ENCODE measurements at regions not wholly inside any gene's neighbourhood (a gene's known extent, or its start where the extent isn't known, plus 50 kb on each side); places are given as distances from the start of the nearest gene placed in this dataset.
A peak's percentile ranks its signal among the peaks of the same experiment; 100 is the strongest.

- no peaks in the 10 kb centered on the region for H3K9me3 ChIP-seq
- H3K27ac ChIP-seq: no peak overlapping the region
- 78 to 86% (median 84%) methylated on average over 8 of the region's 8 CpGs for WGBS, 5 donors
- no peaks in the 10 kb centered on the region for H3K36me3 ChIP-seq
- H3K27me3 ChIP-seq: no peaks in the 10 kb centered on the region
- TF ChIP-seq POLR2A (IDR thresholded peaks at IDR 0.05) (no peak), EP300 (IDR thresholded peaks at IDR 0.05) (no peak), CTCF (IDR thresholded peaks at IDR 0.05) (no peak), POLR2AphosphoS5 (IDR thresholded peaks at IDR 0.05) (no peak)
- no peak overlapping the region for H3K4me3 ChIP-seq
- DNase-seq: no peak
- H3K4me1 ChIP-seq: peaks cover 0 to 5% (median 0%) of the 10 kb centered on the region in 4 donors
- intact Hi-C loops (cut with DNase I; ENCODE audit: low total_unique reads): no loop called here
Observed at GRCh38 chr6:150749091-150749670, 116.3 kb upstream of the MTHFD1L start.

- DNase-seq: no peak
- H3K27ac ChIP-seq: no peak overlapping the region
- no peaks in the 10 kb centered on the region for H3K9me3 ChIP-seq
- H3K4me3 ChIP-seq: no peak overlapping the region
- 82 to 89% (median 85%) methylated on average over 3 of the region's 3 CpGs for WGBS, 5 donors
- intact Hi-C loops (cut with DNase I; ENCODE audit: low total_unique reads): no loop called here
- no peaks in the 10 kb centered on the region for H3K36me3 ChIP-seq
- TF ChIP-seq CTCF (IDR thresholded peaks at IDR 0.05): no peak
- TF ChIP-seq POLR2AphosphoS5 (IDR thresholded peaks at IDR 0.05): no peak
- no peak for TF ChIP-seq EP300 (IDR thresholded peaks at IDR 0.05)
- no peak for TF ChIP-seq POLR2A (IDR thresholded peaks at IDR 0.05)
- no peaks in the 10 kb centered on the region for H3K4me1 ChIP-seq
- no peaks in the 10 kb centered on the region for H3K27me3 ChIP-seq
Observed at GRCh38 chr6:150751296-150751695, 114.2 kb upstream of the MTHFD1L start.

- no peak for DNase-seq
- no peak for TF ChIP-seq CTCF (IDR thresholded peaks at IDR 0.05)
- WGBS, 5 donors: 81 to 94% (median 91%) methylated on average over 2 of the region's 2 CpGs
Observed at GRCh38 chr6:150752409-150752808, 113.1 kb upstream of the MTHFD1L start.

GRCh38 chr6:150753371-150754064 is 112.0 kb upstream of the MTHFD1L start:
- Histone ChIP-seq H3K4me3 (no peak overlapping the region), H3K36me3 (no peaks in the 10 kb centered on the region), H3K27me3 (no peaks in the 10 kb centered on the region), H3K4me1 (no peaks in the 10 kb centered on the region), H3K9me3 (no peaks in the 10 kb centered on the region), H3K27ac (no peak overlapping the region)
- TF ChIP-seq POLR2A (IDR thresholded peaks at IDR 0.05) (no peak), POLR2AphosphoS5 (IDR thresholded peaks at IDR 0.05) (no peak), EP300 (IDR thresholded peaks at IDR 0.05) (no peak), CTCF (IDR thresholded peaks at IDR 0.05) (no peak)
- WGBS, 5 donors: 36 to 59% (median 49%) methylated on average over 14 of the region's 14 CpGs
- peak in 1 of 2 donors; percentile 38 for DNase-seq
- intact Hi-C loops (cut with DNase I; ENCODE audit: low total_unique reads): no loop called here

More at GRCh38 chr6:150752409-150752808, 113.1 kb upstream of the MTHFD1L start:
- no peaks in the 10 kb centered on the region for H3K9me3 ChIP-seq
- intact Hi-C loops (cut with DNase I; ENCODE audit: low total_unique reads): no loop called here
- no peak overlapping the region for H3K27ac ChIP-seq
- H3K4me3 ChIP-seq: no peak overlapping the region
- H3K36me3 ChIP-seq: no peaks in the 10 kb centered on the region
- H3K4me1 ChIP-seq: no peaks in the 10 kb centered on the region
- no peaks in the 10 kb centered on the region for H3K27me3 ChIP-seq

All from stomach (tissue), 8 donors.